ENCODE measurements at regions not wholly inside any gene's neighbourhood (a gene's known extent, or its start where the extent isn't known, plus 50 kb on each side); places are given as distances from the start of the nearest gene placed in this dataset.

- TF ChIP-seq CTCF (optimal IDR thresholded peaks at IDR 0.05 in 1 of 3, IDR thresholded peaks at IDR 0.05 in 1 of 3, conservative IDR thresholded peaks at IDR 0.05 in 1 of 3; ENCODE audit: extremely low read depth in 1 of 3, insufficient read depth in 2 of 3, low read length in 3 of 3) (no peak), EZH2 (IDR thresholded peaks at IDR 0.05; ENCODE audit: low read length) (no peak)
Measured at GRCh38 chr18:29307231-29307630, 1130.3 kb upstream of the CDH2 start.

Data from keratinocyte (primary cell).